H9 (cell line): ENCODE measurements at regions not wholly inside any gene's neighbourhood (a gene's known extent, or its start where the extent isn't known, plus 50 kb on each side); places are given as distances from the start of the nearest gene placed in this dataset.

ENCODE experiments used
- DNase-seq: peaks from one replicate; pipeline ENCODE4 v3.0.0-alpha.2; 2017
- H2AFZ ChIP-seq: one replicate; pipeline ENCODE4 v1.6.1; 2013; ENCODE audit warnings: mild to moderate bottlenecking, low read length, control low read depth, moderate library complexity
- H2AK5ac ChIP-seq: 2 replicates; pipeline ENCODE4 v1.6.1; 2013; ENCODE audit warnings: low read length, control low read depth, mixed read lengths; ENCODE audit not compliant: insufficient read length
- H2BK120ac ChIP-seq: one replicate; pipeline ENCODE4 v1.6.1; 2013; ENCODE audit warnings: low read depth, mild to moderate bottlenecking, low read length, control low read depth, inconsistent platforms; ENCODE audit not compliant: poor library complexity, severe bottlenecking
- H2BK12ac ChIP-seq: 2 replicates; pipeline ENCODE4 v1.6.1; 2013; ENCODE audit warnings: low read length, control low read depth, mixed read lengths, low read depth; ENCODE audit not compliant: insufficient read length
- H2BK15ac ChIP-seq: 2 replicates; pipeline ENCODE4 v1.6.1; 2013; ENCODE audit warnings: low read depth, low read length, control low read depth
- H2BK20ac ChIP-seq: one replicate; pipeline ENCODE4 v1.6.1; 2013; ENCODE audit warnings: low read depth, mild to moderate bottlenecking, low read length, control low read depth, inconsistent platforms; ENCODE audit not compliant: poor library complexity, severe bottlenecking
- H2BK5ac ChIP-seq: 2 replicates; pipeline ENCODE4 v1.6.1; 2013; ENCODE audit warnings: low read length, control low read depth, mixed read lengths; ENCODE audit not compliant: insufficient read length
- H3K14ac ChIP-seq: 2 replicates; pipeline ENCODE4 v1.6.1; 2013; ENCODE audit warnings: low read length, control low read depth; ENCODE audit not compliant: insufficient read depth
- H3K18ac ChIP-seq: 2 replicates; pipeline ENCODE4 v1.6.1; 2013; ENCODE audit warnings: low read depth, mild to moderate bottlenecking, mixed read lengths, low read length, control low read depth; ENCODE audit not compliant: insufficient read length
- H3K23ac ChIP-seq: 2 replicates; pipeline ENCODE4 v1.6.1; 2013; ENCODE audit warnings: low read length, control low read depth, mixed read lengths, low read depth; ENCODE audit not compliant: insufficient read length
- H3K23me2 ChIP-seq: 2 replicates; pipeline ENCODE4 v1.6.1; 2013; ENCODE audit warnings: low read depth, mild to moderate bottlenecking, mixed read lengths, low read length, control low read depth; ENCODE audit not compliant: insufficient read length, poor library complexity, severe bottlenecking
- H3K27ac ChIP-seq: 2 replicates; pipeline ENCODE4 v1.5.1; 2013; ENCODE audit warnings: low read length, control low read depth, mixed read lengths, low read depth; ENCODE audit not compliant: insufficient read length
- H3K27me3 ChIP-seq: 2 replicates; pipeline ENCODE4 v1.6.1; 2013; ENCODE audit warnings: low read length, control low read depth, inconsistent platforms; ENCODE audit not compliant: insufficient read depth
- H3K4ac ChIP-seq: 2 replicates; pipeline ENCODE4 v1.6.1; 2013; ENCODE audit warnings: low read depth, mild to moderate bottlenecking, control low read depth, inconsistent platforms, low read length, moderate library complexity
- H3K4me1 ChIP-seq: 2 replicates; pipeline ENCODE4 v1.6.1; 2013; ENCODE audit warnings: low read length, control low read depth, inconsistent platforms; ENCODE audit not compliant: insufficient read depth
- H3K4me2 ChIP-seq: 2 replicates; pipeline ENCODE4 v1.6.1; 2013; ENCODE audit warnings: low read length, control low read depth, mixed read lengths; ENCODE audit not compliant: insufficient read length, insufficient read depth
- H3K56ac ChIP-seq: 2 replicates; pipeline ENCODE4 v1.6.1; 2013; ENCODE audit warnings: low read depth, mild to moderate bottlenecking, mixed read lengths, low read length, control low read depth; ENCODE audit not compliant: insufficient read length
- H3K79me1 ChIP-seq: 2 replicates; pipeline ENCODE4 v1.6.1; 2013; ENCODE audit warnings: low read depth, mild to moderate bottlenecking, moderate library complexity, low read length, control low read depth, inconsistent platforms; ENCODE audit not compliant: insufficient read depth, poor library complexity, severe bottlenecking
- H3K79me2 ChIP-seq: 2 replicates; pipeline ENCODE4 v1.6.1; 2013; ENCODE audit warnings: low read length, control low read depth, inconsistent platforms; ENCODE audit not compliant: insufficient read depth
- H3K9ac ChIP-seq: 2 replicates; pipeline ENCODE4 v1.6.1; 2013; ENCODE audit warnings: low read length, control low read depth, mixed read lengths; ENCODE audit not compliant: insufficient read length; ENCODE audit errors: extremely low read depth
- H3K9me3 ChIP-seq: one replicate; pipeline ENCODE4 v1.6.1; 2013; ENCODE audit warnings: low read depth, low read length, inconsistent platforms; ENCODE audit not compliant: control insufficient read depth
- H3T11ph ChIP-seq: one replicate; pipeline ENCODE4 v1.6.1; 2013; ENCODE audit warnings: mild to moderate bottlenecking, low read length, control low read depth, inconsistent platforms
- H4K20me1 ChIP-seq: one replicate; pipeline ENCODE4 v1.6.1; 2013; ENCODE audit not compliant: control insufficient read depth, insufficient read length, insufficient read depth
- H4K5ac ChIP-seq: 2 replicates; pipeline ENCODE4 v1.6.1; 2013; ENCODE audit warnings: low read depth, mild to moderate bottlenecking, mixed read lengths, low read length, control low read depth; ENCODE audit not compliant: insufficient read length
- H4K8ac ChIP-seq: replicated peaks from 2 replicates; pipeline ENCODE4 v1.6.1; 2013; ENCODE audit warnings: low read length, control low read depth, mixed read lengths, low read depth; ENCODE audit not compliant: insufficient read length
- H4K91ac ChIP-seq: 2 replicates; pipeline ENCODE4 v1.6.1; 2013; ENCODE audit warnings: low read depth, mild to moderate bottlenecking, moderate library complexity, mixed read lengths, low read length, control low read depth; ENCODE audit not compliant: insufficient read length
- H3K27ac Mint-ChIP-seq, 3 experiments: 2 replicates in 2 of 3; 3 replicates in 1 of 3; pipeline ENCODE4 v1.8.0; 2020 to 2021; ENCODE audit warnings: mixed read lengths in 3 of 3, mild to moderate bottlenecking in 1 of 3, moderate library complexity in 1 of 3
- H3K27me3 Mint-ChIP-seq: 2 replicates; pipeline ENCODE4 v1.8.0; 2021; ENCODE audit warnings: low read depth, mild to moderate bottlenecking, moderate library complexity, mixed read lengths
- H3K36me3 Mint-ChIP-seq, 3 experiments: 2 replicates in 2 of 3; 3 replicates in 1 of 3; pipeline ENCODE4 v1.8.0; 2020 to 2021; ENCODE audit warnings: low read depth in 3 of 3, mixed read lengths in 3 of 3; ENCODE audit not compliant: insufficient read depth in 1 of 3
- H3K4me1 Mint-ChIP-seq, 2 experiments: 2 replicates each; pipeline ENCODE4 v1.8.0; 2020; ENCODE audit warnings: mixed read lengths in 2 of 2
- H3K4me3 Mint-ChIP-seq, 2 experiments: 2 replicates in 1 of 2; 3 replicates in 1 of 2; pipeline ENCODE4 v1.8.0; 2020 to 2021; ENCODE audit warnings: mild to moderate bottlenecking in 2 of 2, mixed read lengths in 2 of 2, moderate library complexity in 1 of 2
- H3K9me3 Mint-ChIP-seq, 2 experiments: 2 replicates in 1 of 2; 3 replicates in 1 of 2; pipeline ENCODE4 v1.8.0; 2020; ENCODE audit warnings: mild to moderate bottlenecking in 2 of 2, mixed read lengths in 2 of 2, moderate library complexity in 1 of 2
- CTCF ChIP-seq: fragments of 200-600 bp; sonication (generic); conservative IDR thresholded peaks from 3 replicates; pipeline ENCODE4 v1.8.0; 2021; ENCODE audit warnings: antibody characterized with exemption, mild to moderate bottlenecking
- WGBS: extraction: QIAGEN DNeasy Blood & Tissue Kit; methylation state at CpG from one replicate; pipeline ENCODE4 v1.1.7; 2013; ENCODE audit warnings: missing lambda C conversion rate, low lambda C conversion rate, mixed read lengths; ENCODE audit not compliant: insufficient read length; ENCODE audit errors: extremely low coverage; 5-methylcytosine and 5-hydroxymethylcytosine counted together

GRCh38 chr22:34067031-34067430 is 146.8 kb upstream of the LARGE1 start:
- peaks cover 23% of the 10 kb centered on the region for H3K27me3 Mint-ChIP-seq
- H3K9me3 ChIP-seq = no peaks in the 10 kb centered on the region
- H3K4me1 ChIP-seq = no peaks in the 10 kb centered on the region
- H2AK5ac ChIP-seq = no peak overlapping the region
- no peak overlapping the region for H3K23ac ChIP-seq
- no peak overlapping the region for H4K8ac ChIP-seq
- H3K18ac ChIP-seq = no peak overlapping the region
- H3K4me3 Mint-ChIP-seq = no peak overlapping the region
- WGBS = no CpG with 5 or more reads among the region's 7 CpGs
- H2BK12ac ChIP-seq = no peak overlapping the region
- no peaks in the 10 kb centered on the region for H3K9me3 Mint-ChIP-seq
- no peaks in the 10 kb centered on the region for H3K79me1 ChIP-seq
- no peaks in the 10 kb centered on the region for H4K20me1 ChIP-seq
- no peak overlapping the region for H3K14ac ChIP-seq
- no peaks in the 10 kb centered on the region for H3K36me3 Mint-ChIP-seq
- no peak for DNase-seq
- H4K5ac ChIP-seq = no peak overlapping the region
- no peaks in the 10 kb centered on the region for H3K4me1 Mint-ChIP-seq
- TF ChIP-seq CTCF = no peak
- H2BK5ac ChIP-seq = no peak overlapping the region
- H3K9ac ChIP-seq = no peak overlapping the region
- no peak overlapping the region for H4K91ac ChIP-seq
- no peak overlapping the region for H3K4ac ChIP-seq
- H3K27me3 ChIP-seq = no peaks in the 10 kb centered on the region; the same call in 1 of the 2 replicates
- H3K23me2 ChIP-seq = no peaks in the 10 kb centered on the region
- no peak overlapping the region for H2BK15ac ChIP-seq
- H3K27ac Mint-ChIP-seq = no peak overlapping the region
- no peak overlapping the region for H2BK20ac ChIP-seq
- no peak overlapping the region for H2AFZ ChIP-seq
- no peak overlapping the region for H3T11ph ChIP-seq
- H2BK120ac ChIP-seq = no peak overlapping the region
- H3K79me2 ChIP-seq = no peaks in the 10 kb centered on the region; the same call in 1 of the 2 replicates
- H3K4me2 ChIP-seq = no peak overlapping the region
- H3K27ac ChIP-seq = no peak overlapping the region
- no peak overlapping the region for H3K56ac ChIP-seq
